ENCODE measurements at regions not wholly inside any gene's neighbourhood (a gene's known extent, or its start where the extent isn't known, plus 50 kb on each side); places are given as distances from the start of the nearest gene placed in this dataset.

GRCh38 chr6:122265755-122266154 is 133.7 kb upstream of the HSF2 start:
- TF ChIP-seq CTCF (IDR thresholded peaks at IDR 0.05) (no peak), POLR2A (IDR thresholded peaks at IDR 0.05) (no peak), EP300 (IDR thresholded peaks at IDR 0.05) (no peak)

All from tibial nerve (tissue), 4 donors.